ENCODE measurements at regions not wholly inside any gene's neighbourhood (a gene's known extent, or its start where the extent isn't known, plus 50 kb on each side); places are given as distances from the start of the nearest gene placed in this dataset.

- TF ChIP-seq, protein P1, sequence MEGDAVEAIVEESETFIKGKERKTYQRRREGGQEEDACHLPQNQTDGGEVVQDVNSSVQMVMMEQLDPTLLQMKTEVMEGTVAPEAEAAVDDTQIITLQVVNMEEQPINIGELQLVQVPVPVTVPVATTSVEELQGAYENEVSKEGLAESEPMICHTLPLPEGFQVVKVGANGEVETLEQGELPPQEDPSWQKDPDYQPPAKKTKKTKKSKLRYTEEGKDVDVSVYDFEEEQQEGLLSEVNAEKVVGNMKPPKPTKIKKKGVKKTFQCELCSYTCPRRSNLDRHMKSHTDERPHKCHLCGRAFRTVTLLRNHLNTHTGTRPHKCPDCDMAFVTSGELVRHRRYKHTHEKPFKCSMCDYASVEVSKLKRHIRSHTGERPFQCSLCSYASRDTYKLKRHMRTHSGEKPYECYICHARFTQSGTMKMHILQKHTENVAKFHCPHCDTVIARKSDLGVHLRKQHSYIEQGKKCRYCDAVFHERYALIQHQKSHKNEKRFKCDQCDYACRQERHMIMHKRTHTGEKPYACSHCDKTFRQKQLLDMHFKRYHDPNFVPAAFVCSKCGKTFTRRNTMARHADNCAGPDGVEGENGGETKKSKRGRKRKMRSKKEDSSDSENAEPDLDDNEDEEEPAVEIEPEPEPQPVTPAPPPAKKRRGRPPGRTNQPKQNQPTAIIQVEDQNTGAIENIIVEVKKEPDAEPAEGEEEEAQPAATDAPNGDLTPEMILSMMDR (IDR thresholded peaks at IDR 0.05): no peak
- no peak for TF ChIP-seq POLR2A (IDR thresholded peaks at IDR 0.05)
Observed at GRCh38 chr2:144130551-144130950, 389.4 kb downstream of the ZEB2 start.

Measured in uterus (tissue), 2 donors.